ENCODE measurements at regions not wholly inside any gene's neighbourhood (a gene's known extent, or its start where the extent isn't known, plus 50 kb on each side); places are given as distances from the start of the nearest gene placed in this dataset.

- ATAC-seq (no peak), DNase-seq (no peak)
- intact Hi-C loops (cut with DNase I, micrococcal nuclease), result no loop called here
Observed at GRCh38 chr3:181847276-181847675, 135.6 kb downstream of the SOX2 start.

GRCh38 chr3:181851063-181851462 is 139.3 kb downstream of the SOX2 start:
- DNase-seq (no peak), ATAC-seq (no peak)
- intact Hi-C loops (cut with DNase I, micrococcal nuclease), result no loop called here

GRCh38 chr3:181855825-181856224 is 144.1 kb downstream of the SOX2 start:
- DNase-seq (no peak), ATAC-seq (no peak)
- intact Hi-C loops (cut with DNase I, micrococcal nuclease), result no loop called here

GRCh38 chr3:181859518-181859917 is 147.8 kb downstream of the SOX2 start:
- ATAC-seq, result no peak
- DNase-seq, result no peak
- intact Hi-C loops (cut with DNase I, micrococcal nuclease), result no loop called here

- DNase-seq, result no peak
- intact Hi-C loops (cut with DNase I, micrococcal nuclease), result no loop called here
- ATAC-seq, result no peak
Observed at GRCh38 chr3:181860235-181860634, 148.5 kb downstream of the SOX2 start.

GRCh38 chr3:181862502-181862901 is 150.8 kb downstream of the SOX2 start:
- ATAC-seq (no peak), DNase-seq (no peak)
- intact Hi-C loops (cut with DNase I, micrococcal nuclease), result no loop called here

GRCh38 chr3:181868576-181869082 is 156.9 kb downstream of the SOX2 start:
- intact Hi-C loops (cut with DNase I, micrococcal nuclease), result no loop called here
- ATAC-seq, result no peak
- no peak for DNase-seq

- DNase-seq (no peak), ATAC-seq (no peak)
- intact Hi-C loops (cut with DNase I, micrococcal nuclease), result no loop called here
Observed at GRCh38 chr3:181872887-181873286, 161.2 kb downstream of the SOX2 start.

GRCh38 chr3:181879926-181880325 is 168.2 kb downstream of the SOX2 start:
- ATAC-seq, result no peak
- intact Hi-C loops (cut with DNase I, micrococcal nuclease), result no loop called here
- DNase-seq, result no peak

- DNase-seq, result no peak
- intact Hi-C loops (cut with DNase I, micrococcal nuclease), result no loop called here
- ATAC-seq, result no peak
Observed at GRCh38 chr3:181880331-181880730, 168.6 kb downstream of the SOX2 start.

GRCh38 chr3:181881749-181882148 is 170.0 kb downstream of the SOX2 start:
- no peak for ATAC-seq

GRCh38 chr3:181885868-181886630 is 174.3 kb downstream of the SOX2 start:
- DNase-seq (no peak), ATAC-seq (no peak)
- intact Hi-C loops (cut with DNase I, micrococcal nuclease), result no loop called here

More at GRCh38 chr3:181881749-181882148, 170.0 kb downstream of the SOX2 start:
- no peak for DNase-seq
- intact Hi-C loops (cut with DNase I, micrococcal nuclease), result no loop called here

- no peak for ATAC-seq
- no peak for DNase-seq
- intact Hi-C loops (cut with DNase I, micrococcal nuclease), result no loop called here
Observed at GRCh38 chr3:181886676-181887075, 175.0 kb downstream of the SOX2 start.

GRCh38 chr3:181887685-181888084 is 176.0 kb downstream of the SOX2 start:
- DNase-seq (no peak), ATAC-seq (no peak)
- intact Hi-C loops (cut with DNase I, micrococcal nuclease), result no loop called here

- DNase-seq (no peak), ATAC-seq (no peak)
- intact Hi-C loops (cut with DNase I, micrococcal nuclease), result no loop called here
Observed at GRCh38 chr3:181888234-181888633, 176.5 kb downstream of the SOX2 start.

- ATAC-seq, result no peak
- intact Hi-C loops (cut with DNase I, micrococcal nuclease), result no loop called here
- DNase-seq, result no peak
Observed at GRCh38 chr3:181892848-181893247, 181.1 kb downstream of the SOX2 start.

GRCh38 chr3:181896605-181897004 is 184.9 kb downstream of the SOX2 start:
- intact Hi-C loops (cut with DNase I, micrococcal nuclease), result no loop called here

GRCh38 chr3:181899702-181900101 is 188.0 kb downstream of the SOX2 start:
- DNase-seq (no peak), ATAC-seq (no peak)
- intact Hi-C loops (cut with DNase I, micrococcal nuclease), result no loop called here

More at GRCh38 chr3:181896605-181897004, 184.9 kb downstream of the SOX2 start:
- ATAC-seq (no peak), DNase-seq (no peak)

GRCh38 chr3:181901626-181902025 is 189.9 kb downstream of the SOX2 start:
- DNase-seq (no peak), ATAC-seq (no peak)
- intact Hi-C loops (cut with DNase I, micrococcal nuclease), result no loop called here

- no peak for DNase-seq
- intact Hi-C loops (cut with DNase I, micrococcal nuclease), result no loop called here
- ATAC-seq, result no peak
Observed at GRCh38 chr3:181906338-181906737, 194.6 kb downstream of the SOX2 start.

- intact Hi-C loops (cut with DNase I, micrococcal nuclease), result no loop called here
- ATAC-seq (no peak), DNase-seq (no peak)
Observed at GRCh38 chr3:181909241-181909640, 197.5 kb downstream of the SOX2 start.

Measured in left colon (tissue), 2 donors.